ENCODE measurements at regions not wholly inside any gene's neighbourhood (a gene's known extent, or its start where the extent isn't known, plus 50 kb on each side); places are given as distances from the start of the nearest gene placed in this dataset.

- TF ChIP-seq RNF2 (IDR thresholded peaks at IDR 0.05; ENCODE audit: borderline replicate concordance, low read depth, low read length, missing control alignments, poor library complexity, severe bottlenecking) = no peak
- no peak for TF ChIP-seq SP4 (IDR thresholded peaks at IDR 0.05; ENCODE audit: low read length)
- no peak for TF ChIP-seq CBX5 (IDR thresholded peaks at IDR 0.05; ENCODE audit: low read depth, low read length)
- TF ChIP-seq GTF2F1 (IDR thresholded peaks at IDR 0.05; ENCODE audit: borderline replicate concordance, low read depth, low read length) = no peak
These were observed 86.8 kb downstream of the NPS start (continued) for GRCh38 chr10:127635882-127636281.
